Body of pancreas (tissue), 4 donors: ENCODE measurements at regions not wholly inside any gene's neighbourhood (a gene's known extent, or its start where the extent isn't known, plus 50 kb on each side); places are given as distances from the start of the nearest gene placed in this dataset.

Experiments
- ATAC-seq: fragments of 150-250 bp; one replicate; pipeline ENCODE4 v1.9.1; 2016
- DNase-seq, 4 donors: peaks; one replicate each; pipeline ENCODE4 v3.0.0-alpha.2; 2019
- H3K27ac ChIP-seq, 4 donors: fragments of 200-600 bp; sonication (generic); 1 replicate in 3 of 4; 2 replicates in 1 of 4; pipeline versions ENCODE4 v1.5.1 to v1.6.1; 2016 to 2019; ENCODE audit warnings: mild to moderate bottlenecking in 1 of 4, mixed read lengths in 1 of 4, moderate library complexity in 1 of 4
- H3K27me3 ChIP-seq, 2 donors: fragments of 200-600 bp; sonication (generic); one replicate each; pipeline ENCODE4 v1.6.0; 2016; ENCODE audit warnings: mild to moderate bottlenecking in 1 of 2
- H3K36me3 ChIP-seq, 2 donors: fragments of 200-600 bp; sonication (generic); replicated peaks in 1 of 2; 2 replicates each; pipeline ENCODE4 v1.5.1; 2016; ENCODE audit warnings: low read depth in 2 of 2; ENCODE audit not compliant: insufficient read depth in 1 of 2
- H3K4me1 ChIP-seq: fragments of 200-600 bp; sonication (generic); one replicate; pipeline ENCODE4 v1.6.0; 2016
- H3K4me3 ChIP-seq, 2 donors: fragments of 200-600 bp; sonication (generic); 1 replicate in 1 of 2; 2 replicates in 1 of 2; pipeline ENCODE4 v1.5.1; 2016 to 2019
- H3K9me3 ChIP-seq, 3 donors: fragments of 200-600 bp; sonication (generic); 1 replicate in 2 of 3; 2 replicates in 1 of 3; pipeline ENCODE4 v1.5.1; 2016
- POLR2A ChIP-seq, 3 donors: fragments of 450-650 bp; IDR thresholded peaks; one replicate each; pipeline ENCODE4 v1.6.1; 2016; ENCODE audit warnings: antibody characterized with exemption in 3 of 3, mild to moderate bottlenecking in 2 of 3
- WGBS, 2 donors: methylation state at CpG; one replicate each; pipeline ENCODE4 v1.1.5; 2017; 5-methylcytosine and 5-hydroxymethylcytosine counted together
- intact Hi-C: fragments of 100-400 bp; cut with DNase I; formaldehyde crosslinking; loops from one replicate; pipeline ENCODE4 v1.15.1; 2023
- TF ChIP-seq, protein P1 (sequence below), 7 experiments: fragments of 450-650 bp in 4 of 7; fragments of 200-600 bp in 3 of 7; sonication (generic) in 3 of 7; IDR thresholded peaks; one replicate each; pipeline ENCODE4 v1.5.1; 2016 to 2019; ENCODE audit warnings: antibody characterized with exemption in 7 of 7

DNA sequence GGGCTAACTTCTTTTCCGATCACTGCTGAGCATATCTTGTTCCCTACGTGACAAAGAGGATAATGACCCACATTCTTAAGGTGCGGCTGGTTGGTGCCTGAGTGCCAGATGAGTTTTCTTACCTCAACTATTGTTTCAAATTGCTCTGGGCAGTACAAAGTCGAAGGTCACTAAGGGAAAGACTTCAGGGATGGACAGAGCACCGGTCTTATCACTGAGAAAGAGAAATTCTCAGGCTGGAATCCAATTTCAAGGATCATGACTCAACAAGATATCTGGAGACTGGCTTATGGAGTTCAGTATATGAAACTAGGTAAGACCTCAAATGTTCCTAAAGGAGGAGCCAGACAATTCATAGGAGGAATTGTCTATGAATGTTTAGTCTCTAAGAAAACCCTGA lies 780.3 kb downstream of the SUGCT start:
- Histone ChIP-seq H3K27ac (no peak overlapping the region), H3K9me3 (peaks cover 0 to 4% (median 0%) of the 10 kb centered on the region in 3 donors), H3K27me3 (no peaks in the 10 kb centered on the region), H3K4me3 (no peak overlapping the region), H3K36me3 (no peaks in the 10 kb centered on the region), H3K4me1 (no peaks in the 10 kb centered on the region)
- TF ChIP-seq, protein P1, sequence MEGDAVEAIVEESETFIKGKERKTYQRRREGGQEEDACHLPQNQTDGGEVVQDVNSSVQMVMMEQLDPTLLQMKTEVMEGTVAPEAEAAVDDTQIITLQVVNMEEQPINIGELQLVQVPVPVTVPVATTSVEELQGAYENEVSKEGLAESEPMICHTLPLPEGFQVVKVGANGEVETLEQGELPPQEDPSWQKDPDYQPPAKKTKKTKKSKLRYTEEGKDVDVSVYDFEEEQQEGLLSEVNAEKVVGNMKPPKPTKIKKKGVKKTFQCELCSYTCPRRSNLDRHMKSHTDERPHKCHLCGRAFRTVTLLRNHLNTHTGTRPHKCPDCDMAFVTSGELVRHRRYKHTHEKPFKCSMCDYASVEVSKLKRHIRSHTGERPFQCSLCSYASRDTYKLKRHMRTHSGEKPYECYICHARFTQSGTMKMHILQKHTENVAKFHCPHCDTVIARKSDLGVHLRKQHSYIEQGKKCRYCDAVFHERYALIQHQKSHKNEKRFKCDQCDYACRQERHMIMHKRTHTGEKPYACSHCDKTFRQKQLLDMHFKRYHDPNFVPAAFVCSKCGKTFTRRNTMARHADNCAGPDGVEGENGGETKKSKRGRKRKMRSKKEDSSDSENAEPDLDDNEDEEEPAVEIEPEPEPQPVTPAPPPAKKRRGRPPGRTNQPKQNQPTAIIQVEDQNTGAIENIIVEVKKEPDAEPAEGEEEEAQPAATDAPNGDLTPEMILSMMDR (IDR thresholded peaks at IDR 0.05) = no peak
- TF ChIP-seq POLR2A (IDR thresholded peaks at IDR 0.05) = no peak
- ATAC-seq = no peak
- intact Hi-C loops = no loop called here
- no peak for DNase-seq
- 63 to 70% methylated on average over 5 of the region's 5 CpGs for WGBS, 2 donors
